22Rv1 (cell line): ENCODE measurements at regions not wholly inside any gene's neighbourhood (a gene's known extent, or its start where the extent isn't known, plus 50 kb on each side); places are given as distances from the start of the nearest gene placed in this dataset.
A peak's percentile ranks its signal among the peaks of the same experiment; 100 is the strongest.

Experiments used
- H3K27ac ChIP-seq: fragments of 450-650 bp; 2 replicates; pipeline ENCODE4 v1.5.1; 2017
- CTCF ChIP-seq: fragments of 450-650 bp; IDR thresholded peaks from 2 replicates; pipeline ENCODE4 v1.5.1; 2017; ENCODE audit warnings: mild to moderate bottlenecking
- ZFX ChIP-seq: fragments of 450-650 bp; IDR thresholded peaks from 2 replicates; pipeline ENCODE4 v1.6.1; 2017; ENCODE audit warnings: antibody characterized with exemption, borderline replicate concordance

- no peak for TF ChIP-seq CTCF
- no peak for TF ChIP-seq ZFX
These were observed 276.9 kb upstream of the CNTN3 start for GRCh38 chr3:74891312-74891711.

GRCh38 chr3:74883690-74884089, 269.2 kb upstream of the CNTN3 start:
- H3K27ac ChIP-seq: no peak overlapping the region
- TF ChIP-seq CTCF: peak; percentile 69
- TF ChIP-seq ZFX: no peak

More at GRCh38 chr3:74891312-74891711, 276.9 kb upstream of the CNTN3 start:
- no peak overlapping the region for H3K27ac ChIP-seq

GRCh38 chr3:74883222-74883621, 268.8 kb upstream of the CNTN3 start:
- TF ChIP-seq CTCF: no peak
- TF ChIP-seq ZFX: no peak
- H3K27ac ChIP-seq: no peak overlapping the region

GRCh38 chr3:74880237-74880636, 265.8 kb upstream of the CNTN3 start:
- TF ChIP-seq ZFX (no peak), CTCF (no peak)
- H3K27ac ChIP-seq: no peak overlapping the region

- no peak overlapping the region for H3K27ac ChIP-seq
- TF ChIP-seq CTCF: no peak
- no peak for TF ChIP-seq ZFX
These were observed 252.0 kb upstream of the CNTN3 start for GRCh38 chr3:74866357-74867030.

GRCh38 chr3:74862476-74862875, 248.0 kb upstream of the CNTN3 start:
- H3K27ac ChIP-seq: no peak overlapping the region
- TF ChIP-seq CTCF (no peak), ZFX (no peak)

GRCh38 chr3:74861211-74861610, 246.8 kb upstream of the CNTN3 start:
- TF ChIP-seq CTCF: no peak
- no peak for TF ChIP-seq ZFX

More at GRCh38 chr3:74861211-74861610, 246.8 kb upstream of the CNTN3 start:
- no peak overlapping the region for H3K27ac ChIP-seq
